ENCODE measurements at regions not wholly inside any gene's neighbourhood (a gene's known extent, or its start where the extent isn't known, plus 50 kb on each side); places are given as distances from the start of the nearest gene placed in this dataset.

DNA sequence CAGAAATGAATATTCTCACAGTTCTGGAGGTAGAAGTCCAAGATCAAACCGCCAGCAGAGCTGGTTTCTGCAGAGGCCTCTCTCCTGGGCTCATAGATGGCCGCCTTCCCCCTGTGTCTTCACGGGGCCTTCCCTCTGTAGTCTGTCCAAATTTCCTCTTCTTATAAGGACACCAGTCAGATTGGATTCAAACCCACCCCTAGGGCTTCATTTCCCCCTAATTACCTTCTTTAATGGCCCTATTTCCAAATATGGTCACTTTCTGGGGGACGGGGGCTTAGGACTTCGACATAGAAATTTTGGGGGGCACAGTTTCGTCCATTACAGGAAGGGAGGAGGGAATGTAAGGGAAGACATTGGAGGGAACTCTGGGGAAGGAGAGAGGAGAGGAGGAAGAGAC, 132.6 kb downstream of the DDX1 start:
- Histone ChIP-seq H3K27me3 (ENCODE audit: insufficient read depth, low read length, poor library complexity) (no peaks in the 10 kb centered on the region), H3K9me3 (ENCODE audit: insufficient read depth, low read length, severe bottlenecking) (no peaks in the 10 kb centered on the region)

DNA sequence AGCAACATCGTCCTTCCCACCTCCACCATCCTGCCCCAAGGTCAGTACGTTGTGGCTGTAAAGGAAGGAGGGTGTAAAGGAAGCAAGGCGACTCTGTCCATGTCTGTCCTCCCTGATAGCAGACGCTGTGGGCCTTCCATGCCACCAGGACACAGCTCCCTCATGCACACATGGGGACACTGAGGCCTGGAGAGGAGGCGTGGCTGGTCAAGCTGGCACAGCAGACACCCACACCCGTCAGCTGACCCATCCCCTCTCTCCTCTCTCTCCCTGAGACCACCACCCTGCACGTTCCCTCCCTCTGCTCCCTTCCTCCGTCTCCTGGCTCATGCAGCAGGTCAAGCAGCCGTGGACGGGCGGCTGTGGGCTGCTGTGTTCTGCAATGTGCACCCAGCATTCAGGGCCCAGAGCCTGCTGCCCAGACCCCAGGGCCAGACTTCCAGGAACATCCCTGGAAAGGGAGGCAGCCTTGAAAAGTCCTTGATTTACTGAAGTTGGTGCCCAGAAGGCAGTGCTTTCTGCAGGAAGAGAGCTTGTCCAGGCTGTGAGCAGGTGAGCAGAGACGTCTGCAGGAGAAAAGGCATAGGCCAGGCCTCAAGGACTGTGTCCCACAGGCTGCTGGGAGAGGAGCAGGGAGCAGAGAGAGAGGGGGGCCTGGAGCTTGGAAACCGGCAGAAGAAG, 133.6 kb downstream of the DDX1 start:
- Histone ChIP-seq H3K9me3 (ENCODE audit: insufficient read depth, low read length, severe bottlenecking) (no peaks in the 10 kb centered on the region), H3K4me2 (ENCODE audit: insufficient read depth, low read length) (no peak overlapping the region), H4K20me1 (ENCODE audit: insufficient read depth, low read length) (no peaks in the 10 kb centered on the region), H3K27ac (ENCODE audit: low read length) (no peak overlapping the region), H3K79me2 (ENCODE audit: insufficient read depth, low read length) (no peaks in the 10 kb centered on the region), H2AFZ (ENCODE audit: low read depth, low read length) (no peak overlapping the region), H3K9ac (ENCODE audit: low read depth, low read length) (no peak overlapping the region), H3K4me3 (ENCODE audit: low read depth in 1 of 2, low read length in 2 of 2) (no peak overlapping the region), H3K4me1 (ENCODE audit: insufficient read depth, low read length) (no peaks in the 10 kb centered on the region), H3K36me3 (ENCODE audit: insufficient read depth, low read length) (no peaks in the 10 kb centered on the region), H3K27me3 (ENCODE audit: insufficient read depth, low read length, poor library complexity) (no peaks in the 10 kb centered on the region)
- TF ChIP-seq CTCF (IDR thresholded peaks at IDR 0.05; ENCODE audit: borderline replicate concordance, extremely low read depth, low read length, poor library complexity, severe bottlenecking): no peak
- no peak for TF ChIP-seq EZH2 (IDR thresholded peaks at IDR 0.05; ENCODE audit: borderline replicate concordance, low read depth, low read length, severe bottlenecking)
- DNase-seq (no peak), ATAC-seq (ENCODE audit: insufficient read depth, low read depth) (no peak)

More for the DNA sequence above, 132.6 kb downstream of the DDX1 start:
- no peak for ATAC-seq (ENCODE audit: insufficient read depth, low read depth)
- Histone ChIP-seq H3K9ac (ENCODE audit: low read depth, low read length) (no peak overlapping the region), H3K4me2 (ENCODE audit: insufficient read depth, low read length) (no peak overlapping the region), H3K4me1 (ENCODE audit: insufficient read depth, low read length) (no peaks in the 10 kb centered on the region), H3K27ac (ENCODE audit: low read length) (no peak overlapping the region), H3K36me3 (ENCODE audit: insufficient read depth, low read length) (no peaks in the 10 kb centered on the region), H4K20me1 (ENCODE audit: insufficient read depth, low read length) (no peaks in the 10 kb centered on the region), H2AFZ (ENCODE audit: low read depth, low read length) (no peak overlapping the region), H3K4me3 (ENCODE audit: low read depth in 1 of 2, low read length in 2 of 2) (no peak overlapping the region), H3K79me2 (ENCODE audit: insufficient read depth, low read length) (no peaks in the 10 kb centered on the region)
- DNase-seq: no peak
- TF ChIP-seq CTCF (IDR thresholded peaks at IDR 0.05; ENCODE audit: borderline replicate concordance, extremely low read depth, low read length, poor library complexity, severe bottlenecking) (no peak), EZH2 (IDR thresholded peaks at IDR 0.05; ENCODE audit: borderline replicate concordance, low read depth, low read length, severe bottlenecking) (no peak)

DNA sequence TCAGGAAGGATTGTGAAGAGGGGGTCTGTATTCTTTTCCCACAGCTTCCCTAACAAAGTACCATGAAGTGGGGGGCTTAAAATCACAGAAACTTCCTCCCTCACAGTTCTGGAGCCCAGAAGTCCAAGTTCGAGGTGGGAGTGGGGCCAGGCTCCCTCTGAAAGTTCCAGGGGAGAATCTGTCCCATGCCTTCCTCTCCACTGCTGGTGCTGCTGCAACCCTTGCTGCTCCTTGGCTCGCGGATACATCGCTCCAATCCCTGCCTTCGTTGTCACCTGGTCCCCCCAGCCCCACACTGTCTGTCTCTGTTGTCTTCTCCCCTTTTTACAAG, 134.1 kb downstream of the DDX1 start:
- Histone ChIP-seq H3K27ac (ENCODE audit: low read length) (no peak overlapping the region), H3K4me3 (ENCODE audit: low read depth in 1 of 2, low read length in 2 of 2) (no peak overlapping the region), H4K20me1 (ENCODE audit: insufficient read depth, low read length) (no peaks in the 10 kb centered on the region), H3K79me2 (ENCODE audit: insufficient read depth, low read length) (no peaks in the 10 kb centered on the region), H3K36me3 (ENCODE audit: insufficient read depth, low read length) (no peaks in the 10 kb centered on the region), H3K9ac (ENCODE audit: low read depth, low read length) (no peak overlapping the region), H3K4me2 (ENCODE audit: insufficient read depth, low read length) (no peak overlapping the region), H3K4me1 (ENCODE audit: insufficient read depth, low read length) (no peaks in the 10 kb centered on the region), H3K9me3 (ENCODE audit: insufficient read depth, low read length, severe bottlenecking) (no peaks in the 10 kb centered on the region), H3K27me3 (ENCODE audit: insufficient read depth, low read length, poor library complexity) (no peaks in the 10 kb centered on the region), H2AFZ (ENCODE audit: low read depth, low read length) (no peak overlapping the region)
- TF ChIP-seq CTCF (IDR thresholded peaks at IDR 0.05; ENCODE audit: borderline replicate concordance, extremely low read depth, low read length, poor library complexity, severe bottlenecking): no peak
- no peak for TF ChIP-seq EZH2 (IDR thresholded peaks at IDR 0.05; ENCODE audit: borderline replicate concordance, low read depth, low read length, severe bottlenecking)
- DNase-seq: no peak
- ATAC-seq (ENCODE audit: insufficient read depth, low read depth): no peak

Measured in DND-41 (cell line).